Kidney (tissue), 13 donors: ENCODE measurements at regions not wholly inside any gene's neighbourhood (a gene's known extent, or its start where the extent isn't known, plus 50 kb on each side); places are given as distances from the start of the nearest gene placed in this dataset.

ENCODE experiments used
- DNase-seq, 5 donors: peaks; one replicate each; pipeline ENCODE4 v3.0.0-alpha.2; 2013 to 2020
- FAIRE-seq: peaks from 2 replicates; lab custom pipeline; 2012; peaks lifted over from hg19 to GRCh38; lab: Jason Lieb, UNC
- H3K27ac ChIP-seq, 2 donors: one replicate each; pipeline ENCODE4 v1.7.0; 2013; ENCODE audit warnings: low read depth in 2 of 2, low read length in 2 of 2, inconsistent platforms in 1 of 2
- H3K27me3 ChIP-seq: one replicate; pipeline ENCODE4 v1.7.1; 2013; ENCODE audit warnings: low read length, inconsistent platforms; ENCODE audit not compliant: control insufficient read depth, insufficient read depth
- H3K36me3 ChIP-seq, 3 donors: one replicate each; pipeline versions ENCODE4 v1.7.0 to v1.7.1; 2013; ENCODE audit warnings: low read length in 3 of 3, control low read depth in 1 of 3, inconsistent platforms in 1 of 3; ENCODE audit not compliant: insufficient read depth in 3 of 3, control insufficient read depth in 2 of 3
- H3K4me1 ChIP-seq, 3 donors: one replicate each; pipeline versions ENCODE4 v1.7.0 to v1.7.1; 2013; ENCODE audit warnings: low read length in 3 of 3, inconsistent platforms in 1 of 3, low read depth in 1 of 3; ENCODE audit not compliant: control insufficient read depth in 2 of 3, insufficient read depth in 2 of 3
- H3K4me3 ChIP-seq, 3 donors: one replicate each; pipeline versions ENCODE4 v1.7.0 to v1.8.1; 2013; ENCODE audit warnings: low read length in 3 of 3, control low read depth in 1 of 3, inconsistent platforms in 1 of 3
- H3K9ac ChIP-seq, 3 donors: one replicate each; pipeline versions ENCODE4 v1.7.0 to v1.7.1; 2013; ENCODE audit warnings: low read length in 3 of 3, control low read depth in 1 of 3, inconsistent platforms in 1 of 3
- H3K9me3 ChIP-seq, 3 donors: one replicate each; pipeline versions ENCODE4 v1.7.0 to v1.7.1; 2013; ENCODE audit warnings: low read length in 3 of 3, control low read depth in 1 of 3, inconsistent platforms in 1 of 3; ENCODE audit not compliant: control insufficient read depth in 2 of 3, insufficient read depth in 1 of 3
- intact Hi-C: fragments of 100-400 bp; cut with DNase I; formaldehyde crosslinking; loops from one replicate; pipeline ENCODE4 v1.11.1; 2022
- TF ChIP-seq, protein P1 (sequence below): IDR thresholded peaks from 3 replicates; pipeline ENCODE4 v1.5.1; 2012; ENCODE audit warnings: mild to moderate bottlenecking, moderate library complexity, borderline replicate concordance; ENCODE audit not compliant: insufficient read depth; ENCODE audit errors: extremely low read depth
- donor health status: control.
- donor health status: control.
- donor health status: control.
- donor health status: control.
- donor health status: control.
- donor health status: DM: yes; HTN: yes; CAD: no.
- donor health status: Normal renal cell carcinoma (clear cell type).

DNA sequence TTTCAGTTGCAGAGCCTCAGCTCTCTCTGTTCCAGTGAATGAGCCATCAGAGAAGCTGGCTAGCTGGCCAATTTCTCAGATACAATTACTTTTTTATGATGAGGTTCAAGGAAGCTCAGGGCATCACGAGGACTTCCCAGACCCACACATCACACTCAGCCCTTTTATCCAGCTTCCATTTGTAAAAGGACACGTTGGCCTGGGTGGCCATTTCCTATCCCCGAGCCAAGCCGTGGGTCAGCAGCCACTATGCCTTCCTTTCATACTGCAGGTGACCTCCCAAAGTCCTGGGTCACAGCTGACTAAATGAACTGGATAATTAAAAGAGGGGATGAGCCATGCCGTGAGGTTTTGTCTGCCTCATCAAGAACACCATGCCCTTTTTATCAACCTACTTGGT, 236.9 kb upstream of the PPARGC1A start:
- intact Hi-C loops: no loop called here
- H3K4me3 ChIP-seq: no peak overlapping the region
- TF ChIP-seq, protein P1, sequence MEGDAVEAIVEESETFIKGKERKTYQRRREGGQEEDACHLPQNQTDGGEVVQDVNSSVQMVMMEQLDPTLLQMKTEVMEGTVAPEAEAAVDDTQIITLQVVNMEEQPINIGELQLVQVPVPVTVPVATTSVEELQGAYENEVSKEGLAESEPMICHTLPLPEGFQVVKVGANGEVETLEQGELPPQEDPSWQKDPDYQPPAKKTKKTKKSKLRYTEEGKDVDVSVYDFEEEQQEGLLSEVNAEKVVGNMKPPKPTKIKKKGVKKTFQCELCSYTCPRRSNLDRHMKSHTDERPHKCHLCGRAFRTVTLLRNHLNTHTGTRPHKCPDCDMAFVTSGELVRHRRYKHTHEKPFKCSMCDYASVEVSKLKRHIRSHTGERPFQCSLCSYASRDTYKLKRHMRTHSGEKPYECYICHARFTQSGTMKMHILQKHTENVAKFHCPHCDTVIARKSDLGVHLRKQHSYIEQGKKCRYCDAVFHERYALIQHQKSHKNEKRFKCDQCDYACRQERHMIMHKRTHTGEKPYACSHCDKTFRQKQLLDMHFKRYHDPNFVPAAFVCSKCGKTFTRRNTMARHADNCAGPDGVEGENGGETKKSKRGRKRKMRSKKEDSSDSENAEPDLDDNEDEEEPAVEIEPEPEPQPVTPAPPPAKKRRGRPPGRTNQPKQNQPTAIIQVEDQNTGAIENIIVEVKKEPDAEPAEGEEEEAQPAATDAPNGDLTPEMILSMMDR: no peak
- no peaks in the 10 kb centered on the region for H3K4me1 ChIP-seq
- H3K36me3 ChIP-seq: no peaks in the 10 kb centered on the region
- H3K27me3 ChIP-seq: no peaks in the 10 kb centered on the region
- no peak for FAIRE-seq
- H3K9me3 ChIP-seq: no peaks in the 10 kb centered on the region
- DNase-seq: no peak
- H3K27ac ChIP-seq: no peak overlapping the region
- no peak overlapping the region for H3K9ac ChIP-seq

DNA sequence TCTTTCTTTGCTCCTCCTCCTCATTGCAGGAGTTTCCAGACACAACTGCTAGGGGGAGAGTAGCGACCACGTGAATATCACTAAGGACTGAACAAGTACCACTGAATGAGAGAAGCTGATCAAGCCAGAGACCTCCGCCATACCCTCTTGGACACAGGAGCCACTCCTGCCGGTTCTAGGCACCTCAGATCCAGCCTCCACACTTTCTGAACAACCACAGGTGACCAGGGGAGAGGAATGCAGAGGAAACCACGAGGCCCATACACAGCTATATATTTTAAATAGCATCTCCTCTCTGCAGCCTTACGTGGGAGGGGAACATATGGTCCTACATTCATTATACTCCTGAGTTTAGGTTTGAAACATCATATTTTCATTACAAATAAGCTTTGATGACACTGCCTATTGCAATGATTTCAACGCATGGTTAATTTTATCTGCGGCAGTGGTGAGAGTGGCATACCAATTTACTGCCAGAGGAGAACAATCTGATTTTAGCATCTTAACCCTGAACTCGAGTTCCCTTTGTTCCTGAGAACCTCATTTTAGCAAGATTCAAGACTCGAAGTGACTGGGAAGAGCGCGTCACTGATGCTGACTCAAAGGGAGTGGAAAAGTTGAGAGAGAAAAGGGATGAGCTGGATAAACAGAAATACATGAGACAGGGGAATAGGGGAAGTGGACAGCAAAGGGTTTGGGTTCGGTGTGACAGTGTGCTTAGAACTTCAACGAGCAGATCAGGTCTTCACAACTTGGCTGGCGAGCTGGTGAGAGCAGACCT, 231.7 kb upstream of the PPARGC1A start:
- TF ChIP-seq, protein P1: no peak
- no peak overlapping the region for H3K27ac ChIP-seq
- no peak overlapping the region for H3K4me3 ChIP-seq
- DNase-seq (no peak), FAIRE-seq (no peak)
- no peaks in the 10 kb centered on the region for H3K4me1 ChIP-seq
- no peak overlapping the region for H3K9ac ChIP-seq
- H3K9me3 ChIP-seq: no peaks in the 10 kb centered on the region
- H3K36me3 ChIP-seq: no peaks in the 10 kb centered on the region
- intact Hi-C loops: no loop called here
- no peaks in the 10 kb centered on the region for H3K27me3 ChIP-seq

DNA sequence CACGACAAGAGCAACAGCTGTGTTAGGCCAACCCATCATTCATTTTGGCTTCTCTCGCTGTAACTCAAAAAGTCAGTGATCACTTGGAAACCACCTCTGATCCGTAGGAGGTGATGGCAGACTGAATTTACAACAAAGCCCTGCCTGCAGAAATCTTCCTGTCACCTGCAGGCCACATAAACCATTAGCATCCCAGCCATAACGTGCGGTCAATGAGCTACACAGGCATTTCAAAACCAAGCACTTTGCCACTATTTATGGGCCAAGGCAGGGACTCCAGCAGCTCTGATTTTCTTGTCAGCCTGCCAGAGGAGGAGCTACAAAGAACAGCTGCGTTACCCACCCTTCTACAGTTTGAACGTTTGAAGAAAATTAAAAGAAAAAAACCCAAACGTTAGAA, 228.1 kb upstream of the PPARGC1A start:
- FAIRE-seq (no peak), DNase-seq (peak in 2 of 5 donors; percentile 26 to 45)
- Histone ChIP-seq H3K9ac (no peak overlapping the region), H3K4me3 (no peak overlapping the region), H3K9me3 (no peaks in the 10 kb centered on the region), H3K27ac (no peak overlapping the region), H3K4me1 (no peaks in the 10 kb centered on the region), H3K36me3 (no peaks in the 10 kb centered on the region), H3K27me3 (no peaks in the 10 kb centered on the region)
- intact Hi-C loops: no loop called here
- TF ChIP-seq, protein P1: no peak

DNA sequence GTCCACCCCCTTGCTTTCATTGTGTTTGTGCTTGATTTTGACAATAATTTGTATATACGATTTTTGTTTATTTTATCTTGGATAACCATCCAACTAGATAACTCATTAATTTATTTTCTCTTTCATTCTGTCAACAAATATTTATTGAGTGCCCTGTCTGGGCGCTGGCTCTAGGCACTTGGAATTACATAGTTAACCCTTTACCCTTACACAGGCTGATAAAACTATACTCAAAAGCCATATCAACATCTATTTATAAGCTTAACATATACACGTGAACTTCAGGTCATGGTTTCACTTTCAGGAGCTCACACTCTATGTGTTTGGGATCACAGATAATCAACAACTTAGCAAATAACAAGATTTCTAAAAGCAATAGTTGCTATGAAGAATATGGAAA, 226.3 kb upstream of the PPARGC1A start:
- DNase-seq (no peak), FAIRE-seq (no peak)
- Histone ChIP-seq H3K9ac (no peak overlapping the region), H3K36me3 (no peaks in the 10 kb centered on the region), H3K4me3 (no peak overlapping the region), H3K4me1 (no peaks in the 10 kb centered on the region), H3K27ac (no peak overlapping the region), H3K27me3 (no peaks in the 10 kb centered on the region), H3K9me3 (no peaks in the 10 kb centered on the region)
- TF ChIP-seq, protein P1: no peak
- intact Hi-C loops: no loop called here
